ENCODE measurements at regions not wholly inside any gene's neighbourhood (a gene's known extent, or its start where the extent isn't known, plus 50 kb on each side); places are given as distances from the start of the nearest gene placed in this dataset.

- ATAC-seq: no peak
- ChIA-PET CTCF (no interaction called here), POLR2A (no interaction called here)
- intact Hi-C loops (cut with micrococcal nuclease): no loop called here
- peaks cover 2% of the 10 kb centered on the region for H3K9me3 Mint-ChIP-seq
- no peak for DNase-seq
- TF ChIP-seq, protein P1, sequence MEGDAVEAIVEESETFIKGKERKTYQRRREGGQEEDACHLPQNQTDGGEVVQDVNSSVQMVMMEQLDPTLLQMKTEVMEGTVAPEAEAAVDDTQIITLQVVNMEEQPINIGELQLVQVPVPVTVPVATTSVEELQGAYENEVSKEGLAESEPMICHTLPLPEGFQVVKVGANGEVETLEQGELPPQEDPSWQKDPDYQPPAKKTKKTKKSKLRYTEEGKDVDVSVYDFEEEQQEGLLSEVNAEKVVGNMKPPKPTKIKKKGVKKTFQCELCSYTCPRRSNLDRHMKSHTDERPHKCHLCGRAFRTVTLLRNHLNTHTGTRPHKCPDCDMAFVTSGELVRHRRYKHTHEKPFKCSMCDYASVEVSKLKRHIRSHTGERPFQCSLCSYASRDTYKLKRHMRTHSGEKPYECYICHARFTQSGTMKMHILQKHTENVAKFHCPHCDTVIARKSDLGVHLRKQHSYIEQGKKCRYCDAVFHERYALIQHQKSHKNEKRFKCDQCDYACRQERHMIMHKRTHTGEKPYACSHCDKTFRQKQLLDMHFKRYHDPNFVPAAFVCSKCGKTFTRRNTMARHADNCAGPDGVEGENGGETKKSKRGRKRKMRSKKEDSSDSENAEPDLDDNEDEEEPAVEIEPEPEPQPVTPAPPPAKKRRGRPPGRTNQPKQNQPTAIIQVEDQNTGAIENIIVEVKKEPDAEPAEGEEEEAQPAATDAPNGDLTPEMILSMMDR (IDR thresholded peaks at IDR 0.05): no peak
- no peak overlapping the region for H3K4me3 Mint-ChIP-seq
- H3K36me3 Mint-ChIP-seq (ENCODE audit: low read depth): no peaks in the 10 kb centered on the region
- no peaks in the 10 kb centered on the region for H3K4me1 Mint-ChIP-seq (ENCODE audit: low read depth)
- no peaks in the 10 kb centered on the region for H3K27me3 Mint-ChIP-seq
- no peak overlapping the region for H3K27ac Mint-ChIP-seq
Observed at GRCh38 chr16:75997606-75998005, 271.3 kb upstream of the CPHXL start.

DNA sequence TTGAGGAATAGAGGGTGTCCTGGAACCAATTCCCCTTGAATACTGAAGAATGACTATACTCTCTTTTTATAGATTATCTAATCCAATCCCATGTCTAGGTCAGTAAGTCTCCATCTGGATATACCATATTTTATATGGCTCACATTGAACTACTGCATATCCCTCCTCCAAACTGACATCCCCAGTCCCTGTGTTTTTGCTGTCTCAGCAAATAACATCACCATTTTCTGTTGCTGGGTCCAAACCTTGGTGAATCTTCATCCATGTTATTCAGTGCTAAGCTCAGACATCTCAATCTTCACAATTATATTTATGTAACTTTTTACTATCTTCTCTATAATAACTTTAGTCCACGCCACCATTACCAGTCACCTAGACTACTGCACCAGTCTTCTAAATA, 269.6 kb upstream of the CNTNAP4 start:
- Mint-ChIP-seq H3K9me3 (no peaks in the 10 kb centered on the region), H3K27ac (no peak overlapping the region), H3K27me3 (no peaks in the 10 kb centered on the region), H3K36me3 (ENCODE audit: low read depth) (no peaks in the 10 kb centered on the region), H3K4me1 (ENCODE audit: low read depth) (no peaks in the 10 kb centered on the region), H3K4me3 (no peak overlapping the region)
- ChIA-PET POLR2A (no interaction called here), CTCF (no interaction called here)
- intact Hi-C loops (cut with micrococcal nuclease): no loop called here
- DNase-seq (no peak), ATAC-seq (no peak)
- TF ChIP-seq, protein P1 (IDR thresholded peaks at IDR 0.05): no peak

- ATAC-seq (no peak), DNase-seq (no peak)
- CTCF ChIA-PET: no interaction called here
- Mint-ChIP-seq H3K36me3 (ENCODE audit: low read depth) (no peaks in the 10 kb centered on the region), H3K27me3 (no peaks in the 10 kb centered on the region), H3K4me1 (ENCODE audit: low read depth) (no peaks in the 10 kb centered on the region), H3K27ac (no peak overlapping the region), H3K4me3 (no peak overlapping the region), H3K9me3 (no peaks in the 10 kb centered on the region)
- intact Hi-C loops (cut with micrococcal nuclease): no loop called here
- POLR2A ChIA-PET: no interaction called here
- TF ChIP-seq, protein P1 (IDR thresholded peaks at IDR 0.05): no peak
Observed at GRCh38 chr16:76023835-76024234, 253.4 kb upstream of the CNTNAP4 start.

DNA sequence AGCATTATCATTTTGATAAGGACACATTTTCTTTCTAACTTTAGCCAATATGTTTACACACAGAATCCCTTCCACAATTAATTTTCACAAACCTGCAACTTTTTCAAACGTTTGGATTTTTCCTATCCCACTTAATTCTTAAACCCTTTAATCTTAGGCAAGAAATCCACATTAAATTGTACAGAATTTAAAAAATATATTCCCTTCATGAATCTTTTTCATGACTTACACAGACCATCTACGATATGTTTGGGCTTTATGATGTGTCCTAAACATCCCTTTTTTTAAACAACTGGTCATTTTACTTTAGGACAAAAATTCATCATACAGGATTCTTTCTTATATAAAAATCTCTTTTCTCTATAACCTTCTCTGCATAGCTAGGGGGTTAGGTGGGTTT, 241.5 kb upstream of the CNTNAP4 start:
- Mint-ChIP-seq H3K36me3 (ENCODE audit: low read depth) (no peaks in the 10 kb centered on the region), H3K27ac (no peak overlapping the region), H3K27me3 (no peaks in the 10 kb centered on the region), H3K4me1 (ENCODE audit: low read depth) (no peaks in the 10 kb centered on the region), H3K9me3 (peaks cover 7% of the 10 kb centered on the region), H3K4me3 (no peak overlapping the region)
- TF ChIP-seq, protein P1 (IDR thresholded peaks at IDR 0.05): no peak
- ChIA-PET CTCF (interaction anchor here (0.6 kb wide), 1 partner anchor 70 kb away, joined by 3 read pairs; no protein-coding TSS in a partner anchor), POLR2A (no interaction called here)
- DNase-seq (no peak), ATAC-seq (no peak)
- intact Hi-C loops (cut with micrococcal nuclease): no loop called here

GRCh38 chr16:76038097-76038496, 239.1 kb upstream of the CNTNAP4 start:
- Mint-ChIP-seq H3K36me3 (ENCODE audit: low read depth) (no peaks in the 10 kb centered on the region), H3K4me1 (ENCODE audit: low read depth) (no peaks in the 10 kb centered on the region), H3K27me3 (no peaks in the 10 kb centered on the region), H3K27ac (no peak overlapping the region), H3K9me3 (peaks cover 5% of the 10 kb centered on the region), H3K4me3 (no peak overlapping the region)
- DNase-seq (no peak), ATAC-seq (no peak)
- TF ChIP-seq, protein P1 (IDR thresholded peaks at IDR 0.05): no peak
- ChIA-PET POLR2A (no interaction called here), CTCF (no interaction called here)
- intact Hi-C loops (cut with micrococcal nuclease): no loop called here

Measured in activated CD8-positive, alpha-beta T cell treated with anti-CD3 and anti-CD28 coated beads for 36 hours (primary cell).